OCI-LY1 (cell line): ENCODE measurements at regions not wholly inside any gene's neighbourhood (a gene's known extent, or its start where the extent isn't known, plus 50 kb on each side); places are given as distances from the start of the nearest gene placed in this dataset.

ENCODE experiments used
- H2AFZ ChIP-seq: fragments of 200-600 bp; sonication (generic), shearing (Covaris generic); 2 replicates; pipeline ENCODE4 v1.6.0; 2014; ENCODE audit warnings: antibody characterized with exemption, mild to moderate bottlenecking, low read length
- H3F3A ChIP-seq: fragments of 200-600 bp; sonication (generic), shearing (Covaris generic); 2 replicates; pipeline ENCODE4 v1.6.0; 2014; ENCODE audit warnings: mild to moderate bottlenecking, antibody characterized with exemption, low read length, moderate library complexity; ENCODE audit not compliant: insufficient read depth
- H3K27ac ChIP-seq: fragments of 200-600 bp; sonication (generic); 2 replicates; pipeline ENCODE4 v1.5.1; 2014; ENCODE audit warnings: low read length, mixed run types, mild to moderate bottlenecking, low read depth; ENCODE audit not compliant: poor library complexity, severe bottlenecking
- H3K27me3 ChIP-seq: fragments of 200-600 bp; sonication (generic); 2 replicates; pipeline ENCODE4 v1.6.0; 2014; ENCODE audit warnings: antibody characterized with exemption, mild to moderate bottlenecking, low read length, moderate library complexity; ENCODE audit not compliant: insufficient read depth
- H3K36me3 ChIP-seq: fragments of 200-600 bp; sonication (generic); 2 replicates; pipeline ENCODE4 v1.6.1; 2014; ENCODE audit warnings: mild to moderate bottlenecking, antibody characterized with exemption, low read length, moderate library complexity, mixed read lengths; ENCODE audit not compliant: insufficient read depth
- H3K4me1 ChIP-seq: fragments of 200-600 bp; sonication (generic); 2 replicates; pipeline ENCODE4 v1.5.1; 2014; ENCODE audit warnings: mild to moderate bottlenecking, low read length, moderate library complexity; ENCODE audit not compliant: insufficient read depth, severe bottlenecking
- H3K4me2 ChIP-seq: fragments of 200-600 bp; sonication (generic), shearing (Covaris generic); 2 replicates; pipeline ENCODE4 v1.6.1; 2014; ENCODE audit warnings: low read length
- H3K4me3 ChIP-seq: fragments of 200-600 bp; sonication (generic); 2 replicates; pipeline ENCODE4 v1.5.1; 2014; ENCODE audit warnings: low read length, low read depth, mild to moderate bottlenecking, mixed read lengths; ENCODE audit not compliant: poor library complexity, severe bottlenecking
- H3K79me2 ChIP-seq: fragments of 200-600 bp; shearing (Covaris generic); 2 replicates; pipeline ENCODE4 v1.6.1; 2016; ENCODE audit warnings: mixed run types, low read length, mixed read lengths; ENCODE audit not compliant: insufficient read depth
- H3K9ac ChIP-seq: fragments of 200-600 bp; sonication (generic), shearing (Covaris generic); 2 replicates; pipeline ENCODE4 v1.6.1; 2014; ENCODE audit warnings: mild to moderate bottlenecking, low read length, mixed read lengths
- H3K9me2 ChIP-seq: fragments of 200-600 bp; sonication (generic), shearing (Covaris generic); 2 replicates; pipeline ENCODE4 v1.6.1; 2014; ENCODE audit warnings: low read depth, mild to moderate bottlenecking, low read length, mixed read lengths
- H3K9me3 ChIP-seq: fragments of 200-600 bp; shearing (Covaris generic); 2 replicates; pipeline ENCODE4 v1.6.1; 2014; ENCODE audit warnings: low read length, mixed read lengths
- H4K20me1 ChIP-seq: fragments of 200-600 bp; sonication (generic), shearing (Covaris generic); 2 replicates; pipeline ENCODE4 v1.6.0; 2016; ENCODE audit warnings: mild to moderate bottlenecking, low read length; ENCODE audit not compliant: insufficient read depth
- EZH2 ChIP-seq: fragments of 200-600 bp; sonication (generic), shearing (Covaris generic); IDR thresholded peaks from 2 replicates; pipeline ENCODE4 v1.8.0; 2017; ENCODE audit warnings: borderline replicate concordance, mixed run types, mild to moderate bottlenecking, antibody characterized with exemption, low read length, moderate library complexity, mixed read lengths
- TF ChIP-seq, protein P1 (sequence below): fragments of 200-600 bp; sonication (generic), shearing (Covaris generic); IDR thresholded peaks from 2 replicates; pipeline ENCODE4 v1.5.1; 2017; ENCODE audit warnings: mild to moderate bottlenecking, antibody characterized with exemption, low read length, moderate library complexity, mixed read lengths

DNA sequence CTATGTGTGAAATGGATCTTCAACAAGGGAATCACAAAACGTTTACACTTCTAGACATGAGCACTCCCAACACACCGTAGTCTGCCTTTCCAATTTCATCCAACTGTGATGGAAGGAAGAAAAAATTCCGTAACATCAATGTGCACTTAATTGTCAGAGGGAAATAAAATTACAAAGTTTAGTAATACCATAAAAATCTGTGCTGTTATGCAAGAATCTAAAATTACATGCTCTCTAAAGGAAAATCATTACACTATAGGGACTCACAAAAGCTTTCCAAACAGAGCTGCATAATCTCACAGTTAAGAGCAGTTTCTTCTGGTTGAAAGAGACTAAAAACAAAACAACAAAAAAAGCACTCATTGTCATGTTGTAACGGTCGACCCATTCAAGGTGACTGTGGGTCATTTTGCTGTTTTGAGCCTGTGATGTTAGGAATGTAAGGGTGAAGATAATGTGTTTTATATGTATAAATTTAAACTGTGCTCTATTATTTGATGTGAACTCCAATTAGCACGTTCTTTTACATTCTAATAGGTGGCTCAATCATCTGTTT is 698.0 kb downstream of the TDRD15 start:
- Histone ChIP-seq H3K27ac (no peak overlapping the region), H3K4me1 (no peaks in the 10 kb centered on the region), H3K27me3 (no peaks in the 10 kb centered on the region), H3K9ac (no peak overlapping the region), H3K36me3 (no peaks in the 10 kb centered on the region), H2AFZ (no peak overlapping the region), H3K9me2 (no peaks in the 10 kb centered on the region), H3K79me2 (no peaks in the 10 kb centered on the region), H4K20me1 (no peaks in the 10 kb centered on the region), H3K4me2 (no peak overlapping the region), H3F3A (no peaks in the 10 kb centered on the region), H3K4me3 (no peak overlapping the region), H3K9me3 (no peaks in the 10 kb centered on the region)
- TF ChIP-seq, protein P1, sequence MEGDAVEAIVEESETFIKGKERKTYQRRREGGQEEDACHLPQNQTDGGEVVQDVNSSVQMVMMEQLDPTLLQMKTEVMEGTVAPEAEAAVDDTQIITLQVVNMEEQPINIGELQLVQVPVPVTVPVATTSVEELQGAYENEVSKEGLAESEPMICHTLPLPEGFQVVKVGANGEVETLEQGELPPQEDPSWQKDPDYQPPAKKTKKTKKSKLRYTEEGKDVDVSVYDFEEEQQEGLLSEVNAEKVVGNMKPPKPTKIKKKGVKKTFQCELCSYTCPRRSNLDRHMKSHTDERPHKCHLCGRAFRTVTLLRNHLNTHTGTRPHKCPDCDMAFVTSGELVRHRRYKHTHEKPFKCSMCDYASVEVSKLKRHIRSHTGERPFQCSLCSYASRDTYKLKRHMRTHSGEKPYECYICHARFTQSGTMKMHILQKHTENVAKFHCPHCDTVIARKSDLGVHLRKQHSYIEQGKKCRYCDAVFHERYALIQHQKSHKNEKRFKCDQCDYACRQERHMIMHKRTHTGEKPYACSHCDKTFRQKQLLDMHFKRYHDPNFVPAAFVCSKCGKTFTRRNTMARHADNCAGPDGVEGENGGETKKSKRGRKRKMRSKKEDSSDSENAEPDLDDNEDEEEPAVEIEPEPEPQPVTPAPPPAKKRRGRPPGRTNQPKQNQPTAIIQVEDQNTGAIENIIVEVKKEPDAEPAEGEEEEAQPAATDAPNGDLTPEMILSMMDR, result no peak
- TF ChIP-seq EZH2, result no peak

DNA sequence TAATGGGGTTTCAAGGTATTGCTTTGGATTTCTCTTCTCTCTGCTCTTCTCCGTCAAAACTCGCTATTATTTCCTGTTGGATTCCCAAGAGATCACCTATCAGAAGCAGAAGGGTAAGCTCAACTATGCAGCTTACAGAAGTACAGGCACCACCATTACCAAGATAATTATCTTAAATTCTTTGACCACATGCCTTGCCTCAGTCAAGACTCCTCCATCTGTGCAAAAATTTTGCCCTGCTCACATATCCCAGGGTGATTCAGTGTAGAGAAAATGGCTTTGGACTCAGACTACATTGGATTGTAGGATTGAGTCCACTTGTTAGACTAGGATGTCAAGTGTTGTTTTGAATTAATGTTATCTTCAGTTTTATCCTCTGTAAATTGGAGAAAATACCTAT is 698.7 kb downstream of the TDRD15 start:
- H4K20me1 ChIP-seq, result no peaks in the 10 kb centered on the region
- no peak for TF ChIP-seq EZH2
- H3K9ac ChIP-seq, result no peak overlapping the region
- no peak overlapping the region for H3K4me2 ChIP-seq
- H3K36me3 ChIP-seq, result no peaks in the 10 kb centered on the region
- H3F3A ChIP-seq, result no peaks in the 10 kb centered on the region
- no peaks in the 10 kb centered on the region for H3K79me2 ChIP-seq
- H3K4me1 ChIP-seq, result no peaks in the 10 kb centered on the region
- H3K4me3 ChIP-seq, result no peak overlapping the region
- no peaks in the 10 kb centered on the region for H3K27me3 ChIP-seq
- no peak overlapping the region for H3K27ac ChIP-seq
- H2AFZ ChIP-seq, result no peak overlapping the region
- no peaks in the 10 kb centered on the region for H3K9me2 ChIP-seq
- no peaks in the 10 kb centered on the region for H3K9me3 ChIP-seq

DNA sequence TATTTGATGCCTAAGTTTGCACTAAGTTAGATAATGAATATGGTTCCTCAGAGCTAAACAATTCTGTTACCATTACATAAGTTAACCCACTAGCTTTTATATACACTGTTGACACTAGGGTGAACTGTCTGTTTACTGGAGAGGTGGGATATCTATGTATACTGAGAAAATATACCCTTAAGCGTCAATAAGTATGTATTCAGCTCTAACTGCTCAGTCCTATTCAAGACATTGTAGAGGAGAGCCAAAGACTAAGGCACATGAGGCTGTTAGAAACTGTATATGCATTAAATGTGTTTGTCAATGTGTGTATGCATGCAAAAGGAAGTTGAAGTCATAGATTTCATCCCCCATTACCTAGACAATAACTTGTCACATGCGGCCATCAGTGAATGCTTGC is 710.0 kb downstream of the TDRD15 start:
- Histone ChIP-seq H3K27me3 (no peaks in the 10 kb centered on the region), H3K9ac (no peak overlapping the region), H3K4me3 (no peak overlapping the region), H3K4me2 (no peak overlapping the region), H3K9me3 (no peaks in the 10 kb centered on the region), H3K9me2 (no peaks in the 10 kb centered on the region), H3F3A (no peaks in the 10 kb centered on the region), H3K36me3 (no peaks in the 10 kb centered on the region), H4K20me1 (no peaks in the 10 kb centered on the region), H3K4me1 (no peaks in the 10 kb centered on the region), H3K27ac (no peak overlapping the region), H3K79me2 (no peaks in the 10 kb centered on the region), H2AFZ (no peak overlapping the region)
- no peak for TF ChIP-seq EZH2
- TF ChIP-seq, protein P1, result no peak

DNA sequence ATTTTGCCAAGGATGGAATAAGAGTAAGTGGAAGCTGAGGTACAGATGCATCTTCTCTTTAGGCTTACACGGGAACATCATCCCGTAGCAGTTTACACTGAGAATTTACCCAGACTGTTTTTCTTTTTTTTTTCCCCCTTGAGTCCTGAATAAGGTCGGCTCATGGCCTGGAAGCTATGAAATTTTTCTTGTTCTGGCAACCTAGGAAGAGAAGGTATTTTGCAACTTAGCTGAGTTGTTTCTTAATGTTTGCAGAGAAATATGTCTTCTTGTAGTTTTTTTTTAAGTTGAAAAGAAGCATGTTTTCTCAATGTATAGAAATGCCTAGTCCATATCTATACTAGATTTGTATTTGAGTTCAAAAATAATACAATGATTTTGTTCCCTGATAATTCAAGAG is 712.5 kb downstream of the TDRD15 start:
- no peak overlapping the region for H3K4me2 ChIP-seq
- H3K9me2 ChIP-seq, result no peaks in the 10 kb centered on the region
- H3K79me2 ChIP-seq, result no peaks in the 10 kb centered on the region

More for the DNA sequence above, 712.5 kb downstream of the TDRD15 start:
- no peaks in the 10 kb centered on the region for H3K27me3 ChIP-seq
- H3K4me3 ChIP-seq, result no peak overlapping the region
- no peaks in the 10 kb centered on the region for H4K20me1 ChIP-seq
- H2AFZ ChIP-seq, result no peak overlapping the region
- H3K27ac ChIP-seq, result no peak overlapping the region
- H3K36me3 ChIP-seq, result no peaks in the 10 kb centered on the region
- no peak overlapping the region for H3K9ac ChIP-seq
- no peak for TF ChIP-seq EZH2
- TF ChIP-seq, protein P1, result no peak
- no peaks in the 10 kb centered on the region for H3K9me3 ChIP-seq
- no peaks in the 10 kb centered on the region for H3K4me1 ChIP-seq
- no peaks in the 10 kb centered on the region for H3F3A ChIP-seq
